GM12875 (cell line): ENCODE measurements at regions not wholly inside any gene's neighbourhood (a gene's known extent, or its start where the extent isn't known, plus 50 kb on each side); places are given as distances from the start of the nearest gene placed in this dataset.
"Not testable (repeated sequence)": the region's sequence is repeated elsewhere in the genome, so short reads cannot be mapped to it uniquely, and the experiment has no call there.

Experiments used
- H3K4me3 ChIP-seq: one replicate; pipeline ENCODE4 v1.5.1; 2011; ENCODE audit warnings: low read depth, low read length, control low read depth
- TF ChIP-seq, protein P1 (sequence below): IDR thresholded peaks from 2 replicates; pipeline ENCODE4 v1.5.1; 2011; ENCODE audit warnings: low read depth, mild to moderate bottlenecking, control low read depth, inconsistent platforms, low read length, moderate library complexity, borderline replicate concordance; ENCODE audit not compliant: insufficient read depth

DNA sequence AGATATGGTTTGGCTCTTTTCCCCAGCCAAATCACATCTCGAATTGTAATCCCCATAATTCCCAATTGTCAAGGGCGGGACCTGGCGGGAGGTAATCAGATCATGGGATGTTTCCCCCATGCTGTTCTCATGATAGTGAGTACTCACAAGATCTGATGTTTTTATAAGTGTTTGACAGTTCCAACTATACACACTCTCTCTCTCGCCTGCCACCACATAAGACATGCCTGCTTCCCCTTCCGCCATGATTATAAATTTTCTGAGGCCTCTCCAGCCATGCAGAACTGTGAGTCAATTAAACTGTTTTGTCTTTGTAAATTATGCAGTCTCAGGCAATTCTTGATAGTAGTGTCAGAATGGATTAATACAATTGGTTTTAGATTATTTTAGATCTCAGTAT is 475.7 kb upstream of the CYLC2 start:
- H3K4me3 ChIP-seq = no peak overlapping the region
- TF ChIP-seq, protein P1, sequence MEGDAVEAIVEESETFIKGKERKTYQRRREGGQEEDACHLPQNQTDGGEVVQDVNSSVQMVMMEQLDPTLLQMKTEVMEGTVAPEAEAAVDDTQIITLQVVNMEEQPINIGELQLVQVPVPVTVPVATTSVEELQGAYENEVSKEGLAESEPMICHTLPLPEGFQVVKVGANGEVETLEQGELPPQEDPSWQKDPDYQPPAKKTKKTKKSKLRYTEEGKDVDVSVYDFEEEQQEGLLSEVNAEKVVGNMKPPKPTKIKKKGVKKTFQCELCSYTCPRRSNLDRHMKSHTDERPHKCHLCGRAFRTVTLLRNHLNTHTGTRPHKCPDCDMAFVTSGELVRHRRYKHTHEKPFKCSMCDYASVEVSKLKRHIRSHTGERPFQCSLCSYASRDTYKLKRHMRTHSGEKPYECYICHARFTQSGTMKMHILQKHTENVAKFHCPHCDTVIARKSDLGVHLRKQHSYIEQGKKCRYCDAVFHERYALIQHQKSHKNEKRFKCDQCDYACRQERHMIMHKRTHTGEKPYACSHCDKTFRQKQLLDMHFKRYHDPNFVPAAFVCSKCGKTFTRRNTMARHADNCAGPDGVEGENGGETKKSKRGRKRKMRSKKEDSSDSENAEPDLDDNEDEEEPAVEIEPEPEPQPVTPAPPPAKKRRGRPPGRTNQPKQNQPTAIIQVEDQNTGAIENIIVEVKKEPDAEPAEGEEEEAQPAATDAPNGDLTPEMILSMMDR = no peak

DNA sequence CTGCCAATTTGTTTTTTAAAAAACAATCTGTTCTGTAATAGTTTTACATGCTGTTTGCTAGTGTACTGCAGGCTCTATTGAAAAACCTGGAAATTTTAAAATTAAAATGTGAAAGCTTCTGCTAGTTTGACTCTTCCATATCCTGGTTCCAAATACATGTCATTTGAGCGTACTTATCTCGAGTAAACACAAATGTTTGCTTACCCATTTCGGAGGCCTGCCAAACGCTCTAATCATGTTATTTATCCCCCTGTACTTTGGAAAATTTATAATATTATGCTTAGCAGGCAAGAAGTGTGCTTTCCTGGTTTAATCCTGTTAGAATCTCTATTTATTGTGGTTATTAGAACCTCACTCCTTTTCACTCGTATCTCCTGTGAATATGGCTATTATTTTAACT is 476.8 kb upstream of the CYLC2 start:
- TF ChIP-seq, protein P1 = no peak
- no peak overlapping the region for H3K4me3 ChIP-seq

DNA sequence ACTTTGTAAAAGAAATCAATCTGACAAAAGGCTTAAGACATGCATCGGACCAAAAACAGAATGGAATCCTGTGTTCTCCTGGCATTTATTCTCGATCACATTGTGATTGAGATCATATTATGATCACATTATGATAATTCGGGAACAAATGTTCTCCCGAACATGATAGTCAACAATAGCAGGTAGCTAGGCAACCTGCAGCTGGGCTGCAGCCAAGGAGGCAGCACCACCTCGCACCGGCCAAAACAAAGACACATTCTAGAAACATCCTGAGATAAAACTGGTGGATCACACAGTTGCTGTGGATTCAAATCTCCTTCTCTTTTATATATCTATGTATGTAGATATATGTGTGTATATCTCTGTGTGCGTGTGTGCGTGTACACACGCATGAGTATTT is 480.6 kb upstream of the CYLC2 start:
- TF ChIP-seq, protein P1 = no peak

DNA sequence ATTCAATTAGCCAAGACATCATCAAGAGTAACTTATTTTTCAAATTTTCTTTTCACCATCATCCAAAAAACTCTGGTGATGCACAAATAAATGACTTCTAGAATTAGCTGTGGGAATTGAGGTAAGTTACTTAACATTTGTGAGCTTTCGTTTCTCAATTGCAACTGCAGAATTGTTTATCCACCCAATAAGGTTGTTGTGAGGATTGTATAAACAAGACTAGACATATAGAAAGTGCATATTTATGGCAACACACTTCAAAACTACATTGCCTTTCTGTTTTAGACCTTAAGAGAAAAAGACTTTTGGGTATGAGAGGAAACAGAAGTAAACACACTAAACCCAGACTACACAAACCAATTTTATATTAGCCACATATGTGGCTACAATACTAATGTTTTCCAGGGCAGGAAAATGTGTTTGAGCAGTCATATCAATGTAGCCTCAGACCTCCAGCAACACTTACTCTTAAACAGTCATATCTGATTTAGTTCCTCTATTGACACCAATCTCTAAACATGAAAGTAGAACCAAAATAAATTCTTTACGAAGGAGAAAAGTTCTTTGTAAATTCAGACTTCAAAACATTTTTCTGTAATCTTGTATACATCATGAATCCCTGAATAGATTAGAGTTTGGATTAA is 488.0 kb upstream of the CYLC2 start:
- no peak overlapping the region for H3K4me3 ChIP-seq
- TF ChIP-seq, protein P1 = no peak

More for the DNA sequence above, 480.6 kb upstream of the CYLC2 start:
- no peak overlapping the region for H3K4me3 ChIP-seq

DNA sequence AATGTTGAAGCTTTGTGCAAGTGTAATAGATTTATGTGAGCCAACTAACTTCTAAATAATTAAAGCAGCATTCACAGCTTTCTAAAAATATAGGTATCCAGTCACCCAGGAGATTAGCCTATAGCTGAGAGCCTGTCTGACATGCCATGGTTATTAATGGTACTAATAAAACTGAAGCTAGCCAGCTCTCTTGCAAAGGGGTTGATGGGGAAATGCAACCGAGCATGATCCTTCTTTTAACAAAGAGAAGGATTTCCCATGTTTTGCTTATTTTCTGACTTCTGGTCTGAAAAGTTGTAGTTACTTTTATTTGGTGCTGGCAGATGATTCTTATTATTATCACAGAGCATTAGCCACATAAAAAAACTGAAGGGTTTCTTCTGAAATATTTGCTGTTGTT is 488.7 kb upstream of the CYLC2 start:
- H3K4me3 ChIP-seq = no peak overlapping the region
- TF ChIP-seq, protein P1 = no peak

DNA sequence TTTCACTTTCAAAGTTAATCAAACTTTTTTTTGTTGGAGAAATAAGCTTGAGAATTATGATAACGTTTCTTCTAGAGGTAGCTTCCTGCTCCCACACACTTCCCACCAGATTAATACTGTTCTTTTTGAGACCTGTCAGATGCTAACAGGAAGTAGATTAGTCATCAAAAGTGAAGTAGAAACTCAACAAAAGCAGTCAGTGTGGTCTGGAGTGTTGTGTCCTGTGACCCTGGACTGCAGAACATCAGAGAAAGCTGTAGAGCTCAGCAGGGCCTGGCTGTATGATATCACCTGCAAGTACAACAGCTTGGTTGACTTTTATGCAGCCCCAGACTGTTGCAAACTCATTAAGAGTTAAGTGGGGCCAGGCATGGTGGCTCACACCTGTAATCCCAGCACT is 495.7 kb upstream of the CYLC2 start:
- TF ChIP-seq, protein P1 = no peak
- H3K4me3 ChIP-seq = no peak overlapping the region

DNA sequence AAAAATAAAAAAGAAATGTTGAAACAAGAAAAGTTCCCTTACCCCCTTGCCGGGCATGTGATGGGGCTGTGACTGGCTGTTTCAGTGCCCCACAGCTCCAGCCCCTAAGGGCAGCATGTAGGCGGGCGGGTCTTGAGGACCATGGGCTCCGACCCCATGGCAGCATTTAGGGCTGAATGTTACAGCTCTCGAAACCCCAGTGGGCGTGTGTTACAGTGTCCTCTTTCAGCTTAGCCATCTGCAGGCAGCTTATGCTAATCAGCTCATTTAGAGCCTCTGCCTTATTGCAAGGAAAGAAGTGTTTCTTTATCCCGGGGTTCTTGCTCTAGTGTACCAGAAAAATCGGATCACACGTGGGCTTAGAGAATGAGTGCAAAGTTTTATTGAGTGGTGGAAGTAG is 497.4 kb upstream of the CYLC2 start:
- H3K4me3 ChIP-seq = no peak overlapping the region

DNA sequence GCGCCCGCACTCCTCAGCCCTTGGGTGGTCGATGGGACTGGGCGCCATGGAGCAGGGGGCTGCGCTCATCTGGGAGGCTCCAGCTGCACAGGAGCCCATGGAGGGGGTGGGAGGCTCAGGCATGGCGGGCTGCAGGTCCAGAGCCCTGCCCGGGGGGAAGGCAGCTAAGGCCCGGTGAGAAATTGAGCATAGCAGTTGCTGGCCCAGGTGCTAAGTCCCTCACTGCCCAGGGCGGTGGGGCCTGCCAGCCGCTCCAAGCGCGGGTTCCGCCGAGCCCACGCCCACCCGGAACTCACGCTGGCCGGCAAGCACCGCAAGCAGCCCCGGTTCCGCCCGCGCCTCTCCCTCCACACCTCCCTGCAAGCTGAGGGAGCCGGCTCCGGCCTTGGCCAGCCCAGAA is 508.2 kb upstream of the CYLC2 start:
- not testable (repeated sequence) for H3K4me3 ChIP-seq

More for the DNA sequence above, 497.4 kb upstream of the CYLC2 start:
- TF ChIP-seq, protein P1 = no peak
